ENCODE measurements at regions not wholly inside any gene's neighbourhood (a gene's known extent, or its start where the extent isn't known, plus 50 kb on each side); places are given as distances from the start of the nearest gene placed in this dataset.
"Not testable (repeated sequence)": the region's sequence is repeated elsewhere in the genome, so short reads cannot be mapped to it uniquely, and the experiment has no call there.

DNA sequence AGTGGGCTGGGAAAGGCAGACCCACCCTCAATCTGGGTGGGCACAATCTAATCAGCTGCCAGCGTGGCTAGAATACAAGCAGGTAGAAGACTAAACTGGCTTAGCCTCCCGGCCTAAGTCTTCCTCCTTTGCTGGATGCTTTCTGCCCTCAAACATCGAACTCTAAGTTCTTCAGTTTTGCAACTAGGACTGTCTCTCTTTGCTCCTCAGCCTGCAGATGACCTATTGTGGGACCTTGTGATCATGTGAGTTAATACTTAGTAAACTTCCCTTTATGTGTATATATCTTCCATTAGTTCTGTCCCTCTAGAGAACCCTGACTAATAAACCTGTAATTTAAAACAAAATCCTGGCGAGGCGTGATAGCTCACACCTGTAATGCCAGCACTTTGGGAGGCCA, 51.8 kb upstream of the SLC39A8 start:
- DNase-seq: not testable (repeated sequence)

DNA sequence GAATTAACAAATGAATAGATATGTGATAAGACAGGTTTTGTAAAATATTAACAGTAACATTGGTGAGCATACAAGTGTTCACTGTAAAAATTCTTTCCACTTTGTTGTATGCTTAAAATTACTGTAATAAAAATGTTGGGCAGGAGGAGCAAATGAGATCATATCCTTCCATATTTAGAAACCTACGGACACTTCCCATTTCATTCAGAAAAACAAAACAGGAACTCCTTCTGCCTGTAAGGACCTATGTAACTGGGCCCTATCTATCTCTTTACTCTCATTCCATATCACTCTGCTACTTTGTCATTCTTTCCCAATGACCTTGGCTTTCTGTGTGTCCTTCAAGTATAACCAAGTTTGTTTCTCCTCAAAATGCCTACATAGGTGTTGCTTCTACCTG, 53.7 kb upstream of the SLC39A8 start:
- DNase-seq: no peak

DNA sequence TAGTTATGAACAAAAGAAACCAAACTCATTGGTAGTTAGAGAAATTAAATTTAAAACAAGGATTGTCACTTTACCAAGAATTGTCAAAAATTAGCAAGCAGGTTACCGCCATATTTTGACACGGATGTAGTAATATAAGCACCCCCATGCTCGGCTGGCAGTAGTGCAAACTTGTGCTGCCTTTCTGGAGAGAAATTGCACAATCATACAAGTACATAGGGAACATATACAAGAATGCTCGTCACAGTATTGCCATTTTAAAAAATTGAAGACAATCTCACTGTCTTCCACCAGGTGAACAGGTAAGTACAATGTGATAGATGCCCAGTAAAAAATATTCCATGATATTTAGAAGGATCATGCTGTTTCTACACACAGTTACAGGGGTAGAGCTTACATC, 55.6 kb upstream of the SLC39A8 start:
- no peak for DNase-seq

DNA sequence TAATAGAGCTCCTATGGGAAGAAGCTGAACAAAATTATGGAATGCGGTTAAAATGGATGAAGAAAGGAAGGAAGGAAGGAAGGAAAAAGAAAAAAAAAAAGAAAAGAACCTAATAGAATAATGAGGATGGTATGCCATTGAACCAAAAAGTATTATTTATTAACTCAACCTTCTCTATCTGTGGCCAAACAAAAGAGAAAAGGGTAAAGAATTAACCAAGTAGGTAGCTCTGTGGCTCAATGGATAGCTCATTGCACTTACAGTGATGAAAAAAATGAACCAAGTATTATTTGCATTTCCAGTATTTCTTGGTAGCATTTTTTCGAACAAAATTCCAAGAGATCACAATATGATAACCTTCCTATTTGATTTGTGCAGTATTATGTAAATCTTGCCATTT, 56.9 kb upstream of the SLC39A8 start:
- DNase-seq: no peak

DNA sequence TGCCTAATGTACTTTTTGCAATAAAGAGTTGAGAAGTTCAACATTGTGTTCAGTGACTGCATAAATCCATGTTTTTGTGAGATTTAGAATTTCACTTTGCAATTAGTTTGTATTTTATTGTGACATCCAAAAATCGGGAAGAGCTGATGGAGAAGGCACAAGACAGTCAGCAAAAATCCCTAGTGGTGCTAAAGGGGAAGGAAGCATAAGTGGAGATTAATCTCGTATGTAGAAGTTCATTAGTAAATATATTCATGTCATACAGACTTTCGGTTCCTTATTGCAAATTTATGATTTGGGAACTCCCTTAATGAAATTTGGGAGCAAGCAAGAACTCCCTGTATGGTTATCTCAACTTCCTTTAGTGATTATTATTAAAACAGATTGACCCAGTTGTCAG, 57.8 kb upstream of the SLC39A8 start:
- no peak for DNase-seq

DNA sequence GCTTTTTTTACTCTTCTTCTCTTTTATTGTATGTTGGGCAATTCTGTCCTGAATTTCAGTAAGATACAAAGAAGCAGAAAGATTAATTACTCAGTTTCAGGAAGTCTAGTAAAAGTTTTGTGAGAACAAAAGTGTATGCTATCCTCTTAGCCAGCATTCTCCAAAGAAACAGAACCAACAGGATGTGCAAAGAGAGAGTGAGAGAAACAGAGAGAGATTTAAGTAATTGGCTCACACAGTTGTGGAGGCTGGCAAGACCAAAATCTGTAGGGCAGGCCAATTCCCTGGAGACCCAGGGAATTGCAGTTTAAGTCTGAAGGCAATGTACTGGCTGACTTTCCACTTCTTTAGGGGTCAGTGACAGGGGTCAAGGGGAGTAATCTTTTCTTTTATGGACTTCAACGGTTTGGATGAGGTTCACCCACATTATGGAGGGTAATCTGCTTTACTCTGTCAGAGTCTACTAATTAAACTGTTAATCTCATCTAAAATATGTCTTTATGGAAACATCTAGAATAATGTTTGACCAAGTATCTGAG, 59.2 kb upstream of the SLC39A8 start:
- DNase-seq: no peak

DNA sequence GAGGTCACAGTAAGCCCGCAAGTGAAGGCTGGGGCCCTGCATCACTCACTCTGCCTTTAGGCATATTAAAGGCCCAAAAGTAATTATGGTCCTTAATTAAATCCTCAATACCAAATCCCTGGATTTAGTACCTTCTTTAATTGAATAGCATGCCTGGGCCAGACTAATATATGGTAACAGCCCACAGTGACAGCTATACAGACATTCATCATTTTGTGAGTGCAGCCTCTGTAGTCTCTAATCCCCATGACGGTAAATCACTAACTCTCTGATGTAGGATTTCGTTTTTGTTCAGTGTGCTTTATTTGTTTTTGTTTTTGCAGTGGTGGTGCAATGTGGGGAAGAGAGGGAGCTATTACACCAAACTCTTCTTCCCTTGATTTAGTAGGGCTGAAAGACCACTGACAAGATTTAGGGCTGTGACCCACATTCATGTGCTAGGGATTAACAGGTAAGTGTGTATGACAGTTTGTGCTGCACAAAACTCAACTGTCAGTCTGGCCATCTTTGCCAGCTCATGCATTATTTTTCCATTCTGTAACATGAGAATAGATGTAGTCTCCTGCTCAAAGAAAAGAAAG, 60.6 kb upstream of the SLC39A8 start:
- no peak for DNase-seq

DNA sequence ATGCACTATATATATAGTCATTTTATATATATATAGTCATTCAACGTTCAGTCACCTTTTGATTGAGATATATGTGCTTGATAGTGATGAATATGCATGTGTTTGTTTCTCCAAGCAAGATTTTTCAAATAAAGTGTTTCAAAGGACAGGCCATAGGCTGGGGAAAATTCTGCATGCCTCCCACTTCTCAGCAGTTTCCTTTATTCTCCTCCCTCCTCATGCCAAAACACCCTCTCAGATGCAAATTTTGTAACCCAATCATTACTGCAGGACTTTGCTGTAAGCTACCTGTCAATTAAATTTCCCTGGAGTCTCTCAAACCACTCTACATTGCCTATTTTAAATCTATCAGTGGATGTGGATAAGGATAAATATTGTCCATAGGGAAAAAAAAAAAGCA, 65.6 kb upstream of the SLC39A8 start:
- DNase-seq: not testable (repeated sequence)

DNA sequence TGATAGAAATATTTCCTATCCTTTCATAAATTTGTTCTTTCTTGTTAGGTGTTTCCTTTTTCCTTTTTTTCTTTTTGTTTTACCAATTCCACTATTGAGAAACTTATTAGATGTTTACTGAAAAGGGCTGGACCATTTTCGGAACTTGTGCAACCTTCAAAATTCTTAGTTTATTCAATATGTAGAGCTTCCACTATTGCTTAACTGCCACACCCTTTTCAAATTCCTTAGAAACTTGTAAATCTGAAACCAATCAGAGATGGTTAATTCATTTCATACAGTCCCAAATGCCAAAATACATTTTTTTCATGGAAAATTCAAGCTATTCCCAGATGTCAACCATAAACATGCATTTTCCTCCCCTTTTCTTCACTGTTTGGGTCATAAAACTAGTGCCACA, 66.1 kb upstream of the SLC39A8 start:
- DNase-seq: no peak

DNA sequence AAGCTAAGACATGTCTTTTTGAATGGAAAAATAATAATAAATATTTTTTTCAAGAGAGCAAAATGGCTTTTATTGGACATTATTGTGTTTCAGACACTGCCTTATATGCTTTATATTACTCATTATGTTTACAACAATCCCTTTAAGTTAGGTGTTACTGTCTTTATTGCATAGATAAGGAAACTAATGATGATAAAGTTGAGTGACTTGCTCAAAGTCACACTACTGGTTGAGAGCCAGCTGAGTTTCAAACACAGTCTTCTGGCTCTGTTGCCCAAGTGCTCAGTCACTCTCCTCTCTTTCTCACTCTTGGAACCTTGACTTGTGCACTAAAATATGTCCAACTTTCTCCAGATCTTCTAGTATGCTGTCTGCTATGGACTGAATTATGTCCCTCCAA, 71.5 kb upstream of the SLC39A8 start:
- DNase-seq: no peak

DNA sequence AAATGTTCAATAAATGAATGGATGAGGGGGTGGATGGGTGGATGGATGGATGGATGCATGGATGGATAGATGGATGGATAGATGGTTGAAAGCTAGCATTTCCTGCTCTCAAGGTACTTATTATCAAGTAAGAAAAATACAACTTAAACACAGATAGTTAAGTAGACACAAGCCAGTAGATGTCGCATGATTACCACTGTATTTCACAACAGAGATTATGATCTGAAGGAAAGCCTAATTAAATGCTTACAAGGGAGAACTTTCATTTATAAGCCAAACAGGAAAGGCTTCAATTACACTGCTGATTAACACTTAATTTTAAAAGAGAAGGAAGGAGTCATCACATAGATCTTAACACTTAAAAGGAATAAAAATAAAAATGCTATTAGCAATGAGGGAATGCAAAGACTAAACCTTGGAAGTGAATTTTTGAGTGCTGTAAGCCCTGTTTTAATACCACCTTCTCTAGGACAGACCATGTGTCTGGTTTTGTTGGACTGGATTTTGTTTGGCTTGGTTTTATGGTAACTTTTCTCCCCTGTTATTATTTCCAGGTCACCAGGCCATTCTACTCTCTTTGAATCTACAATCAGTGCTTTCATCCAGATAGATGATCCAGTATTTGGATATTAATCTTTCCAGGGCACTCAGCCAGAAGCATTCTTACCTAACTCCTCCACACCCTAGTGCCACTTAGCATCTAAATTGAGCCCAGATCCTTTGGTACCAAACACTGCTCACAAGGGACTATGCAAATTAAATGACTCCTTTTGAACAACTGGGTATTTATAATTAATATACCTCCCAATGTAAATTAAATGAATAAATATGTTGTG, 75.5 kb upstream of the SLC39A8 start:
- DNase-seq: peak in 1 of 2 donors; percentile 14

DNA sequence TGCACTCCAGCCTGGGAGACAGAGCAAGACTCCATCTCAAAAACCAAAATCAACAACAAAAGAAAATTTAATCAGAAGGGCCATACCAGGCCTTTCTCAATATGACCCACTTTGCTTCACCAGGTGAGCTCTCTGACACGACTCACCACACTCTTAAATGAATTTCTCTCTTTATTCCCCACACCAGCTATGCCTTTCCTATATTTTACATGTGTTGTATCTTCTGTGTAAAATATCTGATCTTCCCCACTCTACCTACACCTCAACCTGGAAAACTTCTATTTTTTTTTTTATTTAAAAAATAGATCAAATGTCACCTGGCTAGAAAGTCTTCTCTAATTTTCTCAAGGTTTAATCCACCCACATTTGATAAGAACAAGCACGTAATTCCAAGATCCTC, 77.6 kb upstream of the SLC39A8 start:
- DNase-seq: no peak

DNA sequence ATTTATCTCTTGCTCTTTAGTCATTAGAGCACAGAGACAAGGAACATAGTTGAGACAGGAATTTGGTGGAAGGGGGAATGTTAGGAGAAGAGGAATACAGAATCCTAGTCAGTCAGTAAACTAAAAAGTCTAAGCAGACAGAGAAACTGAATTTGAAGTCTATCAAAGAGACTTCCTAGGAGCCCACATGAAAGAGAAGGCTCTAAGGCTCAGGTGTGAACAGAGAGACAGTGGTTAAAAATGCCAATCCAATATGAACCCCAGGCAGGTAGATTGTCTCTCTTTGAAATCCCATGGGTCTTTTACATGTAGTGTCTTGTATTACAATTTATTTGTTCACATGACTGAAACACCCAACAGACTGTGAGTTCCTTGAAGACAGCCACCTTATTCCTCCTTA, 77.8 kb upstream of the NFKB1 start:
- no peak for DNase-seq

DNA sequence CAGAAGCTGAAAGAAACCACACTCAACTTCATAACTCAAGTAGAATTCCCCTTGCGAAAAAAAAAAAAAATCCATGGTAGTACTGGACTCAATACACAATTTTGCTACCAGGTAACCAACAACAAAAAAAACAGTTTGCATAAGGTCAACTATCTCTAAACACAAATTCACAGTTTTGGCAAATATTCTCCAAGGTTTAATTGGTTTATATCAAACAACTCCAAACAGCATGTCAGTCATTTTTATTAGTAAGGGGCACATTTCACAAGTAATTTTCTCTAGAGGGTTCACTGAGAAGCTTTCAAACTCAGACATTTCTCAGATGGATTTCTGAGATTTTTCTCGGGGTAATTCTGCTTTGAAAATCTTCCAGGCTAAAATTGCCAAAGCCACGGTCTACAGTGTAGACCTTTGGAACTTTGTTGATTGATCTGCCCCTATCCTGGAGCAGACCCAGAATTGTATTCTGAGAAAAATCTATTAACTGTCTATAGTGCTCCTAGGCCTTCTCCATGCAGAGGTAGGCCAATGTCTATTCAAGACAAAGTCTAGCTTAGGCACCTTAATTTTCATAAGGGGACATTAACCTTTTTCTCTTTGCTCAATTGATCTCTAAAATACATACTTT, 73.7 kb upstream of the NFKB1 start:
- DNase-seq: no peak

DNA sequence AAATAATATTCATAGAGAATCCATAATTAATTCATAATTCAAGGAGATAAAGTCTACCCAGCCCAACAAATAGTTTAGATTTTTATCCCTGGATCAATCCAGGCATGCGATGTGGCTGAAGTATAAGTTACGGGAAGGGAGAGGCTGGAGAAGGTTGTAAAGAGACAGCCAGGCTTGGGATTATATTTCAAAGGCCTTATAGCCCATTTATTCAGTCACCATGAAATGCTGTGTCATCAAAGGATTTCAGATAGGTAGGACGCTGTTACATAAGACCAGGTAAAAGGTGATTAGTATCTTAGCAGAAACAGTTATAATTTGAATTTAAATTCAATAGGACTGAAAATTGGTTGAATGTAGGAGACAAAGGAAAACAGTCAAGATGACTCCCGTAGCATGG, 73.0 kb upstream of the NFKB1 start:
- no peak for DNase-seq

DNA sequence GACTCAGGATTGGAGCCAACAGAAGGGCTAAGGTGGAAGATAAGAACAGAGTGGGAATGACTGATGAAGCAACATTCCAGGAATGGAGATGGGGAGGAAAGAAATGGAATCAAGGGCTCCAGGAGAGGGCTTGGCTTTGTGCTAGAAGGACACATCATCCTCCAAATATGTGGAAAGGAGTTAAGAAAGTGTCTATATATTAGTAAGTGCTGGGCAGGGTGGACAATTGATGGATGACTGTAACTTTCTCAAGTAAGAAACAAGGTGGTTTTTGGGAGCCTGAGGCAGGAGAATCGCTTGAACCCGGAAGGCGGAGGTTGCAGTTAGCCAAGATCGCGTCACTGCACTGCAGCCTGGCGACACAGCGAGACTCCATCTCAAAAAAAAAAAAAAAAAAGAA, 71.6 kb upstream of the NFKB1 start:
- no peak for DNase-seq

DNA sequence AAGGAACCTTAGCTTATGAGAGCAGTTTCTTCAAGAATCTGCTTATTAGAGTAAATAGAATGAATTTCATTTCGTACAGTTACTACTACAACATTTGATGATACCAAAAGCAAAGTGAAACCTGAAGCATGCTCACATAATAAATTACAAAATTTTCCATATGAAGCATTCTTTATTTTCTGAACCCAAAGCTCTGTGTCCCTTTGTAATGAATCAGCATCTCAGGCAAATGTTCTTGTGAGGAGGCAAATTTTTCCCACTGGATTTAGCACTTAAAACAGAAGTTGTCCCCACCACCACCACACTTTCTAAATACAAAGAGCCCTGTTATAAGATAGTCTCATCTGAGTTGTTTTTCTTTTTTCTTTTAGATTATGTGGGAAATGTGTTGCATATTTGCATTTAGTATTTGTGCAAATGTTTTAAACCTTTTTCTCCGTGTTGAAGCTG, 70.7 kb upstream of the NFKB1 start:
- DNase-seq: no peak

DNA sequence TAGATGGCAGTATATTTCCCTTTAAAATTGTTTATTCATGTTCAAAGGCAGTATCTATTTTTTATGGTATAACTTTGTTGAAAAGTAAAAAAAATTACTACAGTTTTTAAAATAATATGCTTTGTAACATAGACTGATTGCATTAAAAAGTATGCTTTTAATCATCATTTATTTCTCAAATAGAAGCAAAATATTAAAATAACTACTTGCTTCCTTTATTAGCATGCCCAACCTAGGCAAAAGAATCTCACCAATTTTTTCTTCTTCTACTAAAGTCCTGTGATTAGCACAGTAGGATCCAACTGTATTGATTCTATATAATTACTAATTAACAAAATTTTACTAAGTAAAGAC, 69.6 kb upstream of the NFKB1 start:
- no peak for DNase-seq

DNA sequence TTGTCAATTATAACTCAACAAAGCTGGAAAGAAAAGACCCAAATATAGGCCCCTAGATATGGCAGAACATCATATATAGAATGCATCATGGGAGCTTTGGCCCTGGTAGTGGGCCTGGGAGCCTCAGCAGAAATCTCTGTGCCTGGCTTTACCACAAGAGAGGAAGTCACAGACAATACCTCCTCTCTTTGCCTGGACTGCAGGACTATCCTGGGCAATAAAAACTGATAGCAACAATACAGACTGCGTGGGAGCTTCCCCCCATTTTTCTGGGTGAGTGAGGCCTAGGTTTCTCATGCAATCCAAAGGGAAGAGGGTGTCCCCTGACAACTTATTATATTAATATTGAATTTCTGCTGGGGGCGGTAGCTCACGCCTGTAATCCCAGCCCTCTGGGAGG, 64.0 kb upstream of the NFKB1 start:
- DNase-seq: no peak

DNA sequence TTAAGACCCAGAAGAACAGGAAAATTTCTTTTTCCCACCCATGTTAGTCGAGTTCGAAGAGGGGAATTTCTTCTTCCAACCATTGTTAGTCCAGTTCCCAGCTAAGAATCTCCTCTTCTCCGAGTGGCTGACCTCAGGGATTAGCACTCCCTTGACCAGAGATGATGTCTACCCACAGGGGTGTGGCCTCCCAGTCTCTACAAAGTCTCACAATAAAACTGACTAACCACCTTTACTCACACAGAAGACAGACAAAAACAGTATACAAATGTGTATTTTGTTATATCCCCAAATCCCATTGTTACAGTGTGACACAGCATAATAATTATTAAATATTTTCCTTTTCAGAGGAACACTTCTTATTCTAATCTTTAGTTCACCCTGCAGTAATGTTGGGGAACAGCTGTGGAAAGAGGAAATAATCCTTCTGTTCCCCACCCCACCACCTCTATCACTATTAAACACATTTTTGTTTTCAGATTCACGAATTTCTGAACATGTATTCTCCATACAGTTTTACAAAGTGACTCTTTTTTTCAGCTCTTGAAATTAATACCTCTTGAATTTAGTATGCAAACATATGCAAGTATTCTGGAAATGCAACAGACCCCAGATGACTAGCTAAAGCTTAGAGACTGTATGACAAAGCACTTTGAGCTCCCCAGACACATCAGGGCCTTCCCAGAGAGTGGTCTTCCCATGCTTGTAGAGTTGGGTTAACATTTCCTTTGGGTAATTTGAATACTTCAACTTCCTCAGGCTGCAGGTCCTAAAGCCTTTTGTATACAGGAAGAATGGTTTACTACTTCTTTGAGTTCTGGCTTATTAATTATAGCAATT, 62.5 kb upstream of the NFKB1 start:
- no peak for DNase-seq

DNA sequence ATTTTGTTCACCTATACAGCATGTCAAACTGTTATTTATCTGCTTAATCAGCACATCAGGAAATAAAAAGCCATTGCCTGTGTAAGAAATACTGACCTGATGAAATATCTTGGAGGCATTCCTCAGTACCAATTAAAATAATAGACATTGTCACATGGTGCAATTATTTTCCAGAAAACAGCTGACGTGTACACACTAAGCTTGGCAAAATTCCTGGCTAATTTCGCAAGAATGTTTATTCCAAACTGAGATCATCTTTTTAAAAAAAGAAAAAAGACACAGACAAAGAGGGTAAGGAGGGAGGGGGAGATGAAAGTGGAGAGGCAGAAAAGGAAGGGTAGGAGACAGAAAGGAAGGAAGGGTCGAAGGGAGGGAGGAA, 61.9 kb upstream of the NFKB1 start:
- DNase-seq: no peak

DNA sequence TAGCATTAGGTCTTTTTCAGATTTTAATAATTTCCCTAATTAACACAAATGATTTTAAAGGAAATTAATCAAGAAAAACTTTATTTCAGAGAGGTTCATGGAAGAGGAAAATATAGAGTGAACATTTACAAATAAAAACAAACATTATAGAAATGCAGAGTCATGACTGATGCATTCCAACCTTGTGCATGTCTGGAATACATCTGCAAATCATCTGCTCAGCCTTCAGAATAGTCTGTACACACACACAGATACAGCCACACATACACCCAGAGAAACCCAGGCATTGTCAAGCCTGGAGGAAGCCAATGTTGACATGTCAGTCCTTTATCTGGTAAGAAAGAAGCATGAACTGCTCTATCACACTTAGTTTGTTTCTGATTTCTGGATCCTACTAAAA, 61.3 kb upstream of the NFKB1 start:
- no peak for DNase-seq

DNA sequence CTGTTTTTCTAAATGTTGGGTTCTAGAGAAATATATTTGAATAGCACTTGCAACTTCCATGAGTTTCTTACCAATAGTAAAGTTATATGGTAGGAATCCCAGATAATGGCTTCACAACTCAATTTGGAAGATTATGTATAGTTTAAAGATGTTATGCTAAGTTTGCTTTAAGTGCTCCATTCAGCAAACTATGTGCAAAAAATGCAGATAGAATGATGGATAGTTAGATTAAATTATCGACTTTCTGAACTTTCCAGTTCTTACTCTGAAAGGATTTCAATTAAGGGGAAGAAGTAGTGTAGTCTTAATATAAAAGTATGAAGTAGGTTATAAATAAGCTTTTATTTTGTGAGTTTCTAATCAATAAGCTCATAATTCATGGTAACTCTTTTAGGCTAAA, 60.7 kb upstream of the NFKB1 start:
- no peak for DNase-seq

Measured in CD4-positive, alpha-beta T cell treated with Interferon alpha-2 for 1 hour (primary cell).